H1 (cell line): ENCODE measurements at regions not wholly inside any gene's neighbourhood (a gene's known extent, or its start where the extent isn't known, plus 50 kb on each side); places are given as distances from the start of the nearest gene placed in this dataset.
"Not testable (repeated sequence)": the region's sequence is repeated elsewhere in the genome, so short reads cannot be mapped to it uniquely, and the experiment has no call there.

Source experiments
- CEBPB ChIP-seq: IDR thresholded peaks from 2 replicates; pipeline ENCODE4 v1.6.1; 2012; ENCODE audit warnings: low read depth, low read length
- CTCF ChIP-seq, 3 experiments: IDR thresholded peaks; 1 replicate in 2 of 3; 2 replicates in 1 of 3; pipeline versions ENCODE4 v1.5.1 to v1.6.1; 2011; ENCODE audit warnings: low read length in 3 of 3, mild to moderate bottlenecking in 3 of 3, inconsistent platforms in 2 of 3, low read depth in 1 of 3, moderate library complexity in 1 of 3; ENCODE audit not compliant: insufficient read depth in 1 of 3; ENCODE audit errors: control extremely low read depth in 1 of 3
- EP300 ChIP-seq, 2 experiments: IDR thresholded peaks; 1 replicate in 1 of 2; 2 replicates in 1 of 2; pipeline ENCODE4 v1.6.1; 2011 to 2012; ENCODE audit warnings: low read depth in 2 of 2, low read length in 2 of 2, mild to moderate bottlenecking in 2 of 2, borderline replicate concordance in 1 of 2, inconsistent platforms in 1 of 2, moderate library complexity in 1 of 2
- HDAC2 ChIP-seq, 2 experiments: fragments of 300-600 bp in 1 of 2; sonication (generic) in 1 of 2; IDR thresholded peaks; 2 replicates each; pipeline ENCODE4 v1.6.1; 2011 to 2012; ENCODE audit warnings: low read depth in 2 of 2, low read length in 2 of 2, mild to moderate bottlenecking in 2 of 2, moderate library complexity in 2 of 2, borderline replicate concordance in 1 of 2, inconsistent platforms in 1 of 2
- POLR2A ChIP-seq, 2 experiments: IDR thresholded peaks; 1 replicate in 1 of 2; 2 replicates in 1 of 2; pipeline ENCODE4 v1.6.1; 2011; ENCODE audit warnings: low read depth in 2 of 2, low read length in 2 of 2, mild to moderate bottlenecking in 2 of 2; ENCODE audit errors: control extremely low read depth in 1 of 2
- TEAD4 ChIP-seq: IDR thresholded peaks from 2 replicates; pipeline ENCODE4 v1.6.1; 2012; ENCODE audit warnings: low read depth, low read length, inconsistent platforms, mixed read lengths

- TF ChIP-seq CEBPB; EP300 (IDR thresholded peaks at IDR 0.05; ENCODE audit: borderline replicate concordance in 1 of 2, low read depth in 2 of 2, low read length in 2 of 2); HDAC2 (IDR thresholded peaks at IDR 0.05; ENCODE audit: borderline replicate concordance in 1 of 2, low read depth in 2 of 2, low read length in 2 of 2); TEAD4; POLR2A (IDR thresholded peaks at IDR 0.05; ENCODE audit: control extremely low read depth in 1 of 2, low read depth in 2 of 2, low read length in 2 of 2): not testable (repeated sequence)
- peak; percentile 7 to 73 (median 62) for TF ChIP-seq CTCF (IDR thresholded peaks at IDR 0.05; ENCODE audit: control extremely low read depth in 1 of 3, insufficient read depth in 1 of 3, low read depth in 1 of 3, low read length in 3 of 3)
Measured at GRCh38 chr6:28686446-28687027, 160.9 kb downstream of the GPX5 start.
